GM08714 (cell line): ENCODE measurements at regions not wholly inside any gene's neighbourhood (a gene's known extent, or its start where the extent isn't known, plus 50 kb on each side); places are given as distances from the start of the nearest gene placed in this dataset.
"Not testable (repeated sequence)": the region's sequence is repeated elsewhere in the genome, so short reads cannot be mapped to it uniquely, and the experiment has no call there.

Source experiments
- H3K4me3 ChIP-seq: fragments of 200-500 bp; sonication (Bioruptor generic); 2 replicates; pipeline ENCODE4 v1.5.1; 2014; ENCODE audit warnings: mild to moderate bottlenecking, low read length, inconsistent platforms
- ZNF274 ChIP-seq: IDR thresholded peaks from 2 replicates; pipeline ENCODE4 v1.6.1; 2012; ENCODE audit warnings: mild to moderate bottlenecking, low read depth, low read length

DNA sequence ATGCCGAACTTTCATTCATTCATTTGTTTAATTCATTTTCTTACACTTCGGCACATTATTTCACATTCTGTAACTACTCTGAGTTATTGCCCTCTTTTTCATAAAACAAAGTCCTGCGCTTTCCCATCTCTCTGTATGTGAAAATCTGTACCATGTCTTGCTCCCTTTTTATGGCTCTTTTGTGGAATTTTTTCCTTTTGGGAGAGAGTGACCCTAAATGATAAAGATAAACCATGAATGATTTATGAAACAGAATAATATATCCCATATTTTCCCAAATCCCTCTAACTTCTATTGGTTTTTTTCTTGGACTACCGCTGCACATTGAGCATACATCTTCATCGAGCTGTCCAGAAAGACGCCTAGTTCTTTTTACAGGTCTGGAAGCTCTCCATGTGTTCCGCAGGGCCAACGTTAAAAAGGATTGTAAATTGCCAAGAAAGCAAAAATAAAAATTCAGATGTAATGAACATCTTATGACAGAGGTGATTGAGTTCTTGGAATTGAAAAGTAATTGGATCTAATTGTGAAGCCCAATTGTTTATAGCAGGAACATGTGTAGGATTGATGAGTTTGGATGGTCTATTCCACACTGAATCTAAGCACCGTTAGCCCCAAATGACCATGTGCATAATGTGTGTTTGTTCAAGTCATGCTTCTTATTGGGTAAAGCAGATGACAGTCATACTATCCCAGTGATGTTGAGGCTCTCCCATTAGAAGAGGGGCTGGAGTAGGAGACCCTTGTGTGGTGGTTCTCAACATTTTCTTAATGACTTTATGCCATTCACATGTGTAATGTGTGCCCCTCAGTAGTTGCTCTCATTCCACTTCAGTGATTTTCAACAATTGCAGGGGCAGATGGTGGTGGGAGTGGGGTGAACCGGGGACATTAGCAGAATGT, 378.9 kb downstream of the DLEU7 start:
- TF ChIP-seq ZNF274: no peak
- no peak overlapping the region for H3K4me3 ChIP-seq

DNA sequence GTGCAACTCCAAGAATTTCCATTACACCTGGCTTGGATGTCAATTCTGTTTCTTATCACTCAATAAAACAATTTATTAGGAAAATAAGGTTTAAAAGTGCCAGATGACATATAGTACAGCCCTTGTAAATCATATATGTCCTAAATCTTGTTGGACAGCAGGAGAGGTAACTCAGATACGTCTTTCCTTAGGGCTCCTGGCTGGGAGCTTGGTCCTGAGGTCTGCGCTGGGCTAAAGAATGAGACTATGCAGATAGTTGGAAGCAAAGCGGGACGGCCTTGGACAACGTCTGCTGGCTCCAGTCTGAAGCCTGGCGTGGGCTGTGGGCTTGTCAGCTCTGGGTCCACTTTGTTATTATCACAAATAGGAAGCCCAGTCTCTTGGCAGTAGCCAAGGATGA, 377.0 kb downstream of the DLEU7 start:
- H3K4me3 ChIP-seq: no peak overlapping the region
- TF ChIP-seq ZNF274: no peak

DNA sequence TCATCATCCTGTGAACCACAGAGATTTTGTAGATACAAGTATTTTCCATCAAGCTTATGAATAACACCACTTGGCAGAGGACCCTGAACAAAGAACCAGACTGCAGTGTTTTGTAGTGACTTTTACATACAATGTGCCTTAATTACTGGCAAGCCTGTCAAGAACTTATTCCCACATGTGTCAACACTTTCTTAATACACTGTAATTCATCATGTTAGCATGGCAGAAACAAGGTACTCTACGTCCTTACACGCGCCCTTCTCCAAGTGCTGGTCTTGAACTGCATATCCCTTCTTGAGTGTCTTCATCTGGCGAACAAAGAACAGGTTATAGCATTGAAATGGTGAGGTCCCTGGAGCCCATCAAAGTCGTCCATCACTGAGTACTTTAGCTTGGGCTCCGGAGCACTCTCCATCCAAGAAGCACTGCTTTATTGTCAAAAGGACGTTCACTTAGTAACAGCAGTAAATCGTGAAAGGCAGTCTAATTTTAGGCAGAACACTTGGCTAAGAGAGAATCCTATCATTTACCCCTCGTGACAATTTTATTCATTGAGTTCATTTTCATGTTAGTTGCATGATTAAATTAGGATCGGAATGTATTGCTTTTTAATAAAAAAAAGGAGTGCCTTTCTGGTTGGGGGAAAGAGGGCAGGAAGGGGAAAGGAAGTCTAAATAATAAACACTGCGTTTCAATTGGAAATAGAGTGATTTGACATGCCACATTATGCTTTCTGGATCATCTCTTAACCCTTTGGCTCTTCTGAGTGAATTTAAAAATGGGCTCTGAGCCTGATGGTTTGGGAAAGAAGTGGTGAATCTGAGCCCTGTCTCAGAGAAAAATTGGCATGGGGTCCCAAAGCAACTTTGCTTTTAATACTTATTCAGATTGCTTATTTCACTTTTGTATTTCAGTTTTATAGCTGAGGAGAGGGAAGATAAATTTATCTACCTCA, 376.1 kb downstream of the DLEU7 start:
- no peak overlapping the region for H3K4me3 ChIP-seq
- no peak for TF ChIP-seq ZNF274

DNA sequence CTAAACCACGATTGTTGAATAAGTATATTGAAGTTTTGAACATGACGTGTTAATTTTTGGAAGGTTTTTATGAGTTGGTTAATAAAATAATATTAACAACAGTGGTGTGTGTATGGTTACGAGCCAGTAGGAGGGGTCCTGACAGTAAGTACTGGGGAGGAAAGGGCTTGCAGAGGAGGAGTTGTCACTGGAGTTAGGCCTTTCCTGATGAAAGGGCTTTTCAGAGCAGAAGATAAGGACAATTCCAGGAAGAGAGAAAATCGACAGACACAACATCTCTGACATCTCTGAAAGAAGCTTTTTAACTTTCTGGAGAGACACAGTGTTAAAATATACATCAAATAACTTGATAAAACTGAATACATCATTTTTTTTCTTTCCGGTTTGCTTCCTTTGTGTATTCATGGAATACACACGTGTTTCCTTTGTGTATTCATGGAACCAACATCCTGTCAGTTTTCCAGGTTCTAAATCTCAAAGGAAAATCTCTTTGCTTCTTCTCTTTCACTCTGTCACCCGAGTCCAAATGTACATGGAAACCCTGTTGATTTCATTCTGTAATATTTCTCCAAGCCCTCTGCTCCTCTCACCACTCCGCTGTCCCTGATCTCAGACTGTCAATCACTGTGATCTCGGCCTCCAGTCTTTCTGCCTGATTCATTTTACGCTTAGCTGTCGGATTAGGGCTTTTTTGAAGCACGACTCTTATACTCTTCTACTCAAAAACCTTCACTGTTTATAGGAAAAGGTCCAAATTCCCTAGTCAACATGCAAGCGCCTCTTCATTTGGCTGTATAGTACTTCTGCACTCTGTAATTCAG, 374.4 kb downstream of the DLEU7 start:
- H3K4me3 ChIP-seq: no peak overlapping the region
- no peak for TF ChIP-seq ZNF274

DNA sequence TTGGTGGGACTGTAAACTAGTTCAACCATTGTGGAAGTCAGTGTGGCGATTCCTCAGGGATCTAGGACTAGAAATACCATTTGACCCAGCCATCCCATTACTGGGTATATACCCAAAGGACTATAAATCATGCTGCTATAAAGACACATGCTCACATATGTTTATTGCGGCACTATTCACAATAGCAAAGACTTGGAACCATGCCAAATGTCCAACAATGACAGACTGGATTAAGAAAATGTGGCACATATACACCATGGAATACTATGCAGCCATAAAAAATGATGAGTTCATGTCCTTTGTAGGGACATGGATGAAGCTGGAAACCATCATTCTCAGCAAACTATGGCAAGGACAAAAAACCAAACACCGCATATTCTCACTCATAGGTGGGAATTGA, 370.4 kb downstream of the DLEU7 start:
- H3K4me3 ChIP-seq: not testable (repeated sequence)

DNA sequence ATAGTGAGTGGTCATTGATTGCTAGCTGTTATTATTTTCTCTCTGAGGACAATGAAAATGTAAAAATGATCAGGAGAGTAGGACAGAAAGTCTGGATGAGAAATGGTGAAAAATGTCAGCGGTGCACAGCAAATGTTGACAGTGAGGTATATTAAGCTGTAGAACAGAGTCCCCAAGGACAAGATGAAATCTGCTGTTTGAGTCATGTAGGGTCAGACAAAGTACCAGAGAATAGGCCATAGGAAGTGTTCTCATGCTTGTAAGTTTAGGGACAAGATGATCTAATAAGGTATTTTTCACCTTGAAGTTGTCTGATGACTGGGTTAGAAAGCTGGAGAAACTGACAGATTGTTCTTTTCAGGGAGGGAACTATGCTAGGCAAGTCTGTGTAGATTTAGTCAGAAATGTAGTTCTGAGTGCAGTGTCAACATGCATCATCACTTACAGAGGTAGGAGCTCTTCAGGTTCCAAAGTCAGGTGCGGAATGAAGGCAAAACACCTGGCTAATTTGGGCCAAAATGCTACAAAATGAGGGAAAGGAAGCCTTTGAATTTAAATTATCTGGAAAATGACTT, 369.3 kb downstream of the DLEU7 start:
- no peak for TF ChIP-seq ZNF274
- no peak overlapping the region for H3K4me3 ChIP-seq

DNA sequence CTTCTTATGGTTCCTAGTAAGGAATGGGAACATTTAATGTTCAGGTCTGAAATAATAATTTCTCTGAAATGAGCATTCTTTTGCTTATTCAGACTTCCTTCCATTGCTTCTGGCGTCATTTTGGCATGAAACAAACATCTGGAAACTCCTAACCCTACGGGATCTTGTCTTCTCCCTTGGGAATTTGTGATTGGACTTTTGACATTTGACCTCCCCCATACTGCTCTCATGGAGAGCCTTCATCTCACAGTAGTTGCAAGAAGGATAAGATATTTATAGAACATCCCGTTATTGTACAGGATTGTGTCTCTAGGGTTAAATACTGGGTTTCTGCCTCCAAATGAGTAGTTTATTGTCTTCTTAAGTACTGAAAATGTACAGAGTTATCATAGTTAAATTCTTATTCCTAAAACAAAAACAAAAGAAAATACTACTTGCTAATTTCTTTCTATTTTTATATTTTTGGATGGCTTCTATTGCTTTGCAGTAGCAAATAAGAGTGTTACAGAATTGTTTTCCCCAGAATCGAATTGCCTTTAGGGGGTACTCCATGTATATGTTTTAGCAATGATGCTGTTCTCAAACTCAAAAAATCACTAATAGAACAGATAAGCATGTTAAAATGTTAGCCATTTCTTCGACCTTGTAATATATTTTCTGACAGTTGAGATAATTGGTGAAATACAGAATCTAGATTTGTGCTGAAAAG, 366.8 kb downstream of the DLEU7 start:
- TF ChIP-seq ZNF274: no peak

DNA sequence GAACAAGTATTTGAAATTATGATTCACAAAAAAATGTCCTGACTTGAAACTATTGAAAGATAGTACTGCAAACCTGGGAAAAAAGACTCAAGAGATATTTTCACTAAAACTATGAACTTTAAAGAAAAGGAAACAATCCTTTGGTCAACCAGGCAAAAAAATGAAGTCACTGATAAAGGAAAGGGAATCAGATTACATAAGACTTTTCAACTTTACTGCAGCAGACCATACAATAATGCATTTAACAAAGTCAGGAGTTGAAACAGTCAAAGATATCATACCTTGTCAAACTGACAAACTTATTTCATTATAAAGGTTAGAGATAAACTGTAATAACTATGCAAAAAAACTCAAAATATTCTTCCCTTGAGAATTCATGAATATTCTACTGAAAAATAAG, 361.6 kb downstream of the DLEU7 start:
- H3K4me3 ChIP-seq: no peak overlapping the region
- no peak for TF ChIP-seq ZNF274

More for the DNA sequence above, 366.8 kb downstream of the DLEU7 start:
- H3K4me3 ChIP-seq: no peak overlapping the region

DNA sequence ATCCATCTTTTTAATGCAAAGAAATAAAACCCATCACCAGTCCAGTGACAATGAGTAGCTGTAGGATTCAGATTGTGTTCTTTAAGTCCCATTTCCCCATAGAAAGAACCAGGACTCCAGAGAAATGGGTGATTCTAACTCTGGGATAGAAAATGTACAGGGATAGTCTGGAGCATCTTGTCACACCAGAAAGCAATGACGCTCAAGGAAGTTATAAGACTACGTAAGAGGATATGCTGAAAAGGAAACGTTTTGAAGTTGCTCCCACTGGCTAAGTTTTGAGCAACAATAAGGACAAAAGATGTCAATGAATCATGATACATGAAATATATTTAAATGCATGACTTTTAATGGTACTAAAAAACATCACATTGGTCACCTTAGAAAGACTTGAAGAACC, 360.1 kb downstream of the DLEU7 start:
- H3K4me3 ChIP-seq: no peak overlapping the region
- TF ChIP-seq ZNF274: no peak

DNA sequence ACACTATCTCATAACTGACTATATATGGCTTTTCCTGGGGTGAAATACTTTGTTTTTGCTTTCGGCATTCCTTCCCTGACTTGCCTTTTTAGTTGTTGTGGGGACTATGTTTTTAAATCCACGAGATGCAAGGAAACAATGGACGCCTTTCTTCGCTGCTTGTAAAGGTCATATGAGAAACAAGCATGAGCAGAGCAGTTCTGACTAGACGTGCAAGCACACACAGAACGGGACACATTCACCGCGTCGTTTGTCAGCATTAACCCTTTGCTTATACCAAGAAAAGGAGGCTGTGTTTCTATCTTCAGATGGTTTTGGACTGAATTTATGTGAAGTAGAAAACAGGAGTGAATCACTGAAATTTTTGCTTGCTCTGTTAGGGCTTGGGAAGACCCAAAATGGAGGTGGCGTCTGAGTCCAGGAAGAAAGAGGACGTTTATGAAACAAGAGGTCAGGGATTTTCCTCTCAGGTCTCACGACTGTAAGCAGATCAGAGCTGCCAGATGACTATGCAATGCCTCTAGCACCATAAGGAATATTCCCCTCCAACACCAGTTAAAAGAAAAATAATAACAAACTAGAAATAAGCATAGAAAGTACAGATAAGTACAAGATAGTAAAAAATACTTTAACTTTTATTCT, 358.9 kb downstream of the DLEU7 start:
- no peak overlapping the region for H3K4me3 ChIP-seq
- TF ChIP-seq ZNF274: no peak

DNA sequence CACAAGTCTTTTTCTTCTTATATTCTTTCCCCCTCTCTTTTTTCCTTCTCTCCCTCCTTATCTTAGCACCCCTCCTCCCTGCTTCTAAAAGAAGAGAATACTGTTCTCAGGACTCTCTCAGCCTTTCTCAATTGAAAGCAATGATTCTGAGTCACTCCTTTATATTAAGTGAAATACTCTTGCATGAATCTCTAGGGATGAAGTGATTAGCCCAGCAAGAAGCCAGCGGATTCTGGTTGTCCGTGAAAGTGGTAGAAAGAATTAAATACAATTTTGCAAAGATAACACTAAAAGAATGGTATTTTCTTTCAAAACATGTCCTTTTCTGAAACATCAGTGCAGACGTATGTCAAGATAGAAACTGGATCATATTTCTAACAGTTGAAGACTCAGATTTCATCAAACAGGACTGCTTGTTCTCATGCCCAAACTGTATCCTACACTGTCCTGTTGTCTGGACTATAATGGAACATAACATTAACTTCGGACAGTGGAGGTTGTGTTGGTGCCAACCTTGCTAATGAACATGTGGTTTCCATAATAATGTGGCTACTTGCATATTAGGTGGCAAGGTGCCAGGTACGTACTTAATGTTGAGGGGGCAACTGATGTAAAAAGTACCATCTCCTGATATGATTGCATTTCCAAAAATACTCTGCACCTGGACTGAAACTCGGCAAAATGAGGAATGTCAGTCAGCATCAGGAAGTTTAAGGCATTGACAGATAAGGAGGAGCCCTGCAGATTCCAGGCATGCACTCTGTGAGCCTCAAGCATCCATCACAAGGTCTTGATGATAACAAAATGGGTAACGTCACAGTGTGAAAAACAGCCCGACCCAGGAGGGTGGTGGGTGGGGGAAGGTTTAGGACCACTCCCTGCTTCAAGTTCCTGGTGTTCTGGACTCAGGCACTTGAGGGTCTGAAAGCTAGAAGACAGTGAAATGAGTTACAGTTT, 357.2 kb downstream of the DLEU7 start:
- no peak for TF ChIP-seq ZNF274
- no peak overlapping the region for H3K4me3 ChIP-seq

DNA sequence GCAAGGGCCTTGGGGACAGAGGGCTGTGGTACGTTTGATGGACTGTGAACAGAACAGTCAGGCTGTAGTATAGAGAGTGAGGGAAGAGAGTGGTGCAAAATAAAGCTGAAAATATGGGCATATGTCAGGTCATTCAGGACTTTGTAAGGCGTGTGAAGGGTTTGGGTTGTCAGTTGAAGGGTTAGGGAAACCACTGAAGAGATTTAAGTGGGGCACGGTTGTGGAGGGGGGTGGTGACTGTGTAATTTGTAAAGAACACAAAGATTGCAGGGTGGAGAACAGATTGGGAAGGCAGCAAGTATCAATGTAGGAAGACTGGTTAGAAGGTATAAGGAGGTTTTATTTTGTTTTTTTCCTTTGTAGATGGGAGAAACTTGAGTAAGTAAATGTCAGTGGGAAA, 349.8 kb downstream of the DLEU7 start:
- no peak for TF ChIP-seq ZNF274
- H3K4me3 ChIP-seq: no peak overlapping the region
